DOHH2 (cell line): ENCODE measurements at regions not wholly inside any gene's neighbourhood (a gene's known extent, or its start where the extent isn't known, plus 50 kb on each side); places are given as distances from the start of the nearest gene placed in this dataset.

Source experiments
- H3F3A ChIP-seq: fragments of 200-600 bp; sonication (generic), shearing (Covaris generic); 2 replicates; pipeline ENCODE4 v1.6.0; 2016; ENCODE audit warnings: antibody characterized with exemption, mild to moderate bottlenecking; ENCODE audit not compliant: control insufficient read depth, insufficient read depth
- H3K27ac ChIP-seq: fragments of 200-600 bp; sonication (generic); 2 replicates; pipeline ENCODE4 v1.5.1; 2014; ENCODE audit warnings: low read depth, mild to moderate bottlenecking, low read length, moderate library complexity
- H3K27me3 ChIP-seq: fragments of 200-600 bp; sonication (generic); 2 replicates; pipeline ENCODE4 v1.6.1; 2014; ENCODE audit warnings: mild to moderate bottlenecking, low read length, mixed read lengths; ENCODE audit not compliant: control insufficient read depth
- H3K36me3 ChIP-seq: fragments of 200-600 bp; sonication (generic); 2 replicates; pipeline ENCODE4 v1.6.1; 2014; ENCODE audit warnings: mild to moderate bottlenecking, low read length, moderate library complexity, mixed read lengths; ENCODE audit not compliant: control insufficient read depth
- H3K4me1 ChIP-seq: fragments of 200-600 bp; sonication (generic); 2 replicates; pipeline ENCODE4 v1.6.1; 2014; ENCODE audit warnings: mild to moderate bottlenecking, low read length, mixed read lengths; ENCODE audit not compliant: control insufficient read depth
- H3K4me2 ChIP-seq: fragments of 200-600 bp; sonication (generic); 2 replicates; pipeline ENCODE4 v1.6.0; 2014; ENCODE audit warnings: mild to moderate bottlenecking, low read length, moderate library complexity
- H3K4me3 ChIP-seq: fragments of 200-600 bp; sonication (generic); 2 replicates; pipeline ENCODE4 v1.5.1; 2014; ENCODE audit warnings: mild to moderate bottlenecking, low read length, mixed read lengths
- H3K79me2 ChIP-seq: fragments of 200-600 bp; sonication (generic); 2 replicates; pipeline ENCODE4 v1.6.1; 2014; ENCODE audit warnings: mild to moderate bottlenecking, low read length, mixed read lengths; ENCODE audit not compliant: control insufficient read depth
- H3K9me2 ChIP-seq: fragments of 200-600 bp; sonication (generic); replicated peaks from 2 replicates; pipeline ENCODE4 v1.6.1; 2014; ENCODE audit warnings: mild to moderate bottlenecking, low read length, mixed read lengths; ENCODE audit not compliant: control insufficient read depth
- H3K9me3 ChIP-seq: fragments of 200-600 bp; sonication (generic); 2 replicates; pipeline ENCODE4 v1.6.1; 2014; ENCODE audit warnings: antibody characterized with exemption, low read length, mixed read lengths; ENCODE audit not compliant: control insufficient read depth, insufficient read depth
- H4K20me1 ChIP-seq: fragments of 200-600 bp; sonication (generic); 2 replicates; pipeline ENCODE4 v1.6.0; 2014; ENCODE audit warnings: low read depth, mild to moderate bottlenecking, antibody characterized with exemption, low read length, moderate library complexity; ENCODE audit not compliant: control insufficient read depth, insufficient read depth
- CTCF ChIP-seq: fragments of 200-600 bp; sonication (generic); IDR thresholded peaks from one replicate; pipeline ENCODE4 v1.5.1; 2014; ENCODE audit warnings: antibody characterized with exemption, mild to moderate bottlenecking, low read depth, low read length; ENCODE audit not compliant: poor library complexity, severe bottlenecking
- EZH2phosphoT487 ChIP-seq: fragments of 200-600 bp; sonication (generic); IDR thresholded peaks from 2 replicates; pipeline ENCODE4 v1.6.1; 2017; ENCODE audit warnings: borderline replicate concordance, mild to moderate bottlenecking, antibody characterized with exemption, low read length, moderate library complexity, mixed read lengths

- H3K27me3 ChIP-seq = peaks cover 15% of the 10 kb centered on the region
- H3K27ac ChIP-seq = no peak overlapping the region
- H4K20me1 ChIP-seq = no peaks in the 10 kb centered on the region
- no peaks in the 10 kb centered on the region for H3K9me2 ChIP-seq
- no peak overlapping the region for H3K4me3 ChIP-seq
- no peaks in the 10 kb centered on the region for H3K4me1 ChIP-seq
- H3F3A ChIP-seq = no peaks in the 10 kb centered on the region
- H3K9me3 ChIP-seq = no peaks in the 10 kb centered on the region
- no peak for TF ChIP-seq CTCF
- no peak for TF ChIP-seq EZH2phosphoT487
- H3K4me2 ChIP-seq = no peak overlapping the region
- no peaks in the 10 kb centered on the region for H3K36me3 ChIP-seq
- H3K79me2 ChIP-seq = no peaks in the 10 kb centered on the region
Observed at GRCh38 chr17:45705123-45706009, 78.8 kb upstream of the CRHR1 start.

GRCh38 chr17:45706033-45706432 lies 78.1 kb upstream of the CRHR1 start:
- no peak overlapping the region for H3K27ac ChIP-seq
- H3K4me2 ChIP-seq = no peak overlapping the region
- peaks cover 15% of the 10 kb centered on the region for H3K27me3 ChIP-seq
- H3K4me3 ChIP-seq = no peak overlapping the region
- no peaks in the 10 kb centered on the region for H4K20me1 ChIP-seq
- no peaks in the 10 kb centered on the region for H3F3A ChIP-seq
- no peaks in the 10 kb centered on the region for H3K79me2 ChIP-seq
- no peaks in the 10 kb centered on the region for H3K4me1 ChIP-seq
- no peaks in the 10 kb centered on the region for H3K9me2 ChIP-seq
- H3K36me3 ChIP-seq = no peaks in the 10 kb centered on the region
- TF ChIP-seq CTCF (no peak), EZH2phosphoT487 (no peak)
- H3K9me3 ChIP-seq = no peaks in the 10 kb centered on the region

- Histone ChIP-seq H4K20me1 (no peaks in the 10 kb centered on the region), H3K9me2 (no peaks in the 10 kb centered on the region), H3K4me2 (no peak overlapping the region), H3K27me3 (peaks cover 15% of the 10 kb centered on the region), H3K36me3 (no peaks in the 10 kb centered on the region), H3K79me2 (no peaks in the 10 kb centered on the region), H3F3A (no peaks in the 10 kb centered on the region), H3K9me3 (no peaks in the 10 kb centered on the region), H3K4me1 (no peaks in the 10 kb centered on the region), H3K4me3 (no peak overlapping the region), H3K27ac (no peak overlapping the region)
- no peak for TF ChIP-seq EZH2phosphoT487
- no peak for TF ChIP-seq CTCF
Observed at GRCh38 chr17:45708707-45709290, 75.3 kb upstream of the CRHR1 start.
